ENCODE measurements at regions not wholly inside any gene's neighbourhood (a gene's known extent, or its start where the extent isn't known, plus 50 kb on each side); places are given as distances from the start of the nearest gene placed in this dataset.

DNA sequence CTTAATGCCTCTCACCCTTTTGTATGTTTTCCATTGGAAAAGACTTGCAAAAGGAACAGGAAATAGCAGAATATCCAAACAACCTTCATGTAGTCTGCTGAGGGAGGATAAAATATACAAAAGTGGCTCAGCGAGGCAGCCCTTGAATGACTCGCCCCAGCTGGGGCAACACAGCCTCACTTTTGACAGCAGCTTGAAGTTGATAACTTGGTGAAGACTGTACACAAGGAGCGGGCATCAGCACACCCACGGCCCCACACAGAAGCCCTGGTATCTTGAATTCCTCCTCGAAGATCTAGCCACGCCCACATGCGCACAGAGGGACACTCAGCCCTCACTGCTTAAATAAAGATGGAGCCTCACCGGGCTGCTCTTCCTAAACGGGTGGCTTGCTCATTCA lies 161.0 kb downstream of the IRS1 start:
- TF ChIP-seq, protein P1, sequence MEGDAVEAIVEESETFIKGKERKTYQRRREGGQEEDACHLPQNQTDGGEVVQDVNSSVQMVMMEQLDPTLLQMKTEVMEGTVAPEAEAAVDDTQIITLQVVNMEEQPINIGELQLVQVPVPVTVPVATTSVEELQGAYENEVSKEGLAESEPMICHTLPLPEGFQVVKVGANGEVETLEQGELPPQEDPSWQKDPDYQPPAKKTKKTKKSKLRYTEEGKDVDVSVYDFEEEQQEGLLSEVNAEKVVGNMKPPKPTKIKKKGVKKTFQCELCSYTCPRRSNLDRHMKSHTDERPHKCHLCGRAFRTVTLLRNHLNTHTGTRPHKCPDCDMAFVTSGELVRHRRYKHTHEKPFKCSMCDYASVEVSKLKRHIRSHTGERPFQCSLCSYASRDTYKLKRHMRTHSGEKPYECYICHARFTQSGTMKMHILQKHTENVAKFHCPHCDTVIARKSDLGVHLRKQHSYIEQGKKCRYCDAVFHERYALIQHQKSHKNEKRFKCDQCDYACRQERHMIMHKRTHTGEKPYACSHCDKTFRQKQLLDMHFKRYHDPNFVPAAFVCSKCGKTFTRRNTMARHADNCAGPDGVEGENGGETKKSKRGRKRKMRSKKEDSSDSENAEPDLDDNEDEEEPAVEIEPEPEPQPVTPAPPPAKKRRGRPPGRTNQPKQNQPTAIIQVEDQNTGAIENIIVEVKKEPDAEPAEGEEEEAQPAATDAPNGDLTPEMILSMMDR (conservative IDR thresholded peaks at IDR 0.05): no peak
- TF ChIP-seq ZFX (IDR thresholded peaks at IDR 0.05): no peak
